Panc1 (cell line): ENCODE measurements at regions not wholly inside any gene's neighbourhood (a gene's known extent, or its start where the extent isn't known, plus 50 kb on each side); places are given as distances from the start of the nearest gene placed in this dataset.

Source experiments
- ATAC-seq: fragments of 200-7000 bp; cut with Tn5 transposase; 2 replicates; pipeline ENCODE4 v1.9.1; 2020; ENCODE audit warnings: mild to moderate bottlenecking, moderate library complexity
- BruUV-seq: library from RNA; stranded (reverse); fragments of 400-500 nt; replicated peaks from 2 replicates; lab custom pipeline; 2021; lab: Mats Ljungman, UMichigan
- CTCF ChIA-PET: fragments of 300-600 bp; sonication (Branson Sonifier 250); formaldehyde crosslinking; loops from one replicate; lab custom pipeline; 2022; ENCODE audit warnings: antibody characterized with exemption; lab: Charles Lee
- POLR2A ChIA-PET: fragments of 300-600 bp; sonication (Branson Sonifier 250); formaldehyde crosslinking; loops from one replicate; lab custom pipeline; 2022; ENCODE audit warnings: antibody characterized with exemption; lab: Charles Lee
- DNase-seq: peaks from one replicate; pipeline ENCODE4 v3.0.0-alpha.2; 2010; ENCODE audit warnings: low read depth, low spot score
- H3K27ac ChIP-seq: 2 replicates; pipeline ENCODE4 v1.5.1; 2011; ENCODE audit warnings: mild to moderate bottlenecking, low read length, inconsistent platforms
- H3K27me3 ChIP-seq: fragments of 200-500 bp; sonication (Bioruptor generic); 2 replicates; pipeline ENCODE4 v1.6.0; 2014; ENCODE audit warnings: low read length, inconsistent platforms; ENCODE audit not compliant: control insufficient read depth, insufficient read depth
- H3K36me3 ChIP-seq: fragments of 200-500 bp; sonication (Bioruptor generic); 2 replicates; pipeline ENCODE4 v1.5.1; 2014; ENCODE audit warnings: inconsistent platforms, mild to moderate bottlenecking, low read length, moderate library complexity; ENCODE audit not compliant: control insufficient read depth, insufficient read depth
- H3K4me1 ChIP-seq: 2 replicates; pipeline ENCODE4 v1.5.1; 2011; ENCODE audit warnings: inconsistent platforms, mild to moderate bottlenecking, low read length, moderate library complexity; ENCODE audit not compliant: control insufficient read depth, insufficient read depth
- H3K4me3 ChIP-seq, 2 experiments: 2 replicates each; pipeline ENCODE4 v1.5.1; 2011 to 2012; ENCODE audit warnings: low read depth in 2 of 2, low read length in 2 of 2, mild to moderate bottlenecking in 2 of 2, inconsistent platforms in 1 of 2, moderate library complexity in 1 of 2
- H3K9me3 ChIP-seq: fragments of 200-500 bp; sonication (Bioruptor generic); 2 replicates; pipeline ENCODE4 v1.5.1; 2014; ENCODE audit warnings: low read depth, mild to moderate bottlenecking, inconsistent platforms, low read length, moderate library complexity; ENCODE audit not compliant: control insufficient read depth, insufficient read depth
- CTCF ChIP-seq: fragments of 450-650 bp; IDR thresholded peaks from 2 replicates; pipeline ENCODE4 v1.5.1; 2017; ENCODE audit warnings: mild to moderate bottlenecking
- POLR2AphosphoS5 ChIP-seq: IDR thresholded peaks from 2 replicates; pipeline ENCODE4 v1.6.1; 2012; ENCODE audit warnings: mild to moderate bottlenecking, low read depth, low read length, moderate library complexity
- SIN3A ChIP-seq: IDR thresholded peaks from 2 replicates; pipeline ENCODE4 v1.6.1; 2012; ENCODE audit warnings: low read depth, mild to moderate bottlenecking, low read length, moderate library complexity, borderline replicate concordance; ENCODE audit not compliant: insufficient read depth
- TCF7L2 ChIP-seq: IDR thresholded peaks from 2 replicates; pipeline ENCODE4 v1.6.1; 2011; ENCODE audit warnings: mild to moderate bottlenecking, low read depth, low read length, inconsistent platforms
- in situ Hi-C: cut with HindIII; loops from 2 replicates; pipeline ENCODE4 v1.10.0; 2016; ENCODE audit warnings: low sequenced_read_pairs, low pct_unique_long_range_greater_than_20kb
- intact Hi-C: fragments of 100-400 bp; cut with micrococcal nuclease; formaldehyde crosslinking; loops from one replicate; pipeline ENCODE4 v1.10.0; 2022; ENCODE audit not compliant: unreplicated experiment
- TF ChIP-seq, protein P1 (sequence below), 2 experiments: IDR thresholded peaks; 2 replicates each; pipeline ENCODE4 v1.6.1; 2011 to 2012; ENCODE audit warnings: low read depth in 2 of 2, control low read depth in 1 of 2, low read length in 1 of 2, mild to moderate bottlenecking in 1 of 2, moderate library complexity in 1 of 2; ENCODE audit not compliant: insufficient read depth in 1 of 2

- ChIA-PET CTCF (no interaction called here), POLR2A (no interaction called here)
- DNase-seq (no peak), ATAC-seq (no peak)
- Histone ChIP-seq H3K36me3 (no peaks in the 10 kb centered on the region), H3K9me3 (no peaks in the 10 kb centered on the region), H3K4me1 (peaks cover 3% of the 10 kb centered on the region), H3K4me3 (no peak overlapping the region), H3K27ac (no peak overlapping the region), H3K27me3 (no peaks in the 10 kb centered on the region)
- in situ Hi-C loops: no loop called here
- intact Hi-C loops: no loop called here
- no TSS peak for BruUV-seq
- TF ChIP-seq, protein P1, sequence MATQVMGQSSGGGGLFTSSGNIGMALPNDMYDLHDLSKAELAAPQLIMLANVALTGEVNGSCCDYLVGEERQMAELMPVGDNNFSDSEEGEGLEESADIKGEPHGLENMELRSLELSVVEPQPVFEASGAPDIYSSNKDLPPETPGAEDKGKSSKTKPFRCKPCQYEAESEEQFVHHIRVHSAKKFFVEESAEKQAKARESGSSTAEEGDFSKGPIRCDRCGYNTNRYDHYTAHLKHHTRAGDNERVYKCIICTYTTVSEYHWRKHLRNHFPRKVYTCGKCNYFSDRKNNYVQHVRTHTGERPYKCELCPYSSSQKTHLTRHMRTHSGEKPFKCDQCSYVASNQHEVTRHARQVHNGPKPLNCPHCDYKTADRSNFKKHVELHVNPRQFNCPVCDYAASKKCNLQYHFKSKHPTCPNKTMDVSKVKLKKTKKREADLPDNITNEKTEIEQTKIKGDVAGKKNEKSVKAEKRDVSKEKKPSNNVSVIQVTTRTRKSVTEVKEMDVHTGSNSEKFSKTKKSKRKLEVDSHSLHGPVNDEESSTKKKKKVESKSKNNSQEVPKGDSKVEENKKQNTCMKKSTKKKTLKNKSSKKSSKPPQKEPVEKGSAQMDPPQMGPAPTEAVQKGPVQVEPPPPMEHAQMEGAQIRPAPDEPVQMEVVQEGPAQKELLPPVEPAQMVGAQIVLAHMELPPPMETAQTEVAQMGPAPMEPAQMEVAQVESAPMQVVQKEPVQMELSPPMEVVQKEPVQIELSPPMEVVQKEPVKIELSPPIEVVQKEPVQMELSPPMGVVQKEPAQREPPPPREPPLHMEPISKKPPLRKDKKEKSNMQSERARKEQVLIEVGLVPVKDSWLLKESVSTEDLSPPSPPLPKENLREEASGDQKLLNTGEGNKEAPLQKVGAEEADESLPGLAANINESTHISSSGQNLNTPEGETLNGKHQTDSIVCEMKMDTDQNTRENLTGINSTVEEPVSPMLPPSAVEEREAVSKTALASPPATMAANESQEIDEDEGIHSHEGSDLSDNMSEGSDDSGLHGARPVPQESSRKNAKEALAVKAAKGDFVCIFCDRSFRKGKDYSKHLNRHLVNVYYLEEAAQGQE (IDR thresholded peaks at IDR 0.05; ENCODE audit: insufficient read depth in 1 of 2, low read depth in 2 of 2, low read length in 1 of 2): no peak
- TF ChIP-seq SIN3A (no peak), TCF7L2 (no peak), CTCF (no peak), POLR2AphosphoS5 (no peak)
Observed at GRCh38 chr5:67305401-67305800, 108.8 kb upstream of the CD180 start.

DNA sequence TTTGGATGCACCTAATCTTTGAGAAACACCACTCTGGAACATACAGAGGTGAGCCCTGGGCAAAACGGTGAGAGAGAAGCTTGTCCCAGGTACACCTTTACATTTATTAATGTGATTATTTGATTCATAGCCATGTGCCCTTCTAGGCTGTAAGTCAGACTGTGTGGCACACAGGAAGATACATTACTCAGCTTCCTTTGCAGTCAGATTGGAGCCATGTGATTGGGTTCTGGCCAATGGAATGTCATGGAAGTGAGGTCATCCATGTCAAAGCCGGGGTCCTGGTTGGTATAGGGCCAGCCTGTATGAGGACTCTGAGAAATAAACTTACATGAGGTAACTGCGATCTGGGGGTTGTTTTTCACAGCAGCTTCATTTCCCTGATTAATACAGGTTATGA, 106.8 kb upstream of the CD180 start:
- TF ChIP-seq POLR2AphosphoS5 (no peak), SIN3A (no peak), CTCF (no peak), TCF7L2 (no peak)
- TF ChIP-seq, protein P1 (IDR thresholded peaks at IDR 0.05; ENCODE audit: insufficient read depth in 1 of 2, low read depth in 2 of 2, low read length in 1 of 2): no peak
- ATAC-seq: no peak
- Histone ChIP-seq H3K4me3 (no peak overlapping the region), H3K4me1 (peaks cover 3% of the 10 kb centered on the region), H3K9me3 (no peaks in the 10 kb centered on the region), H3K27ac (no peak overlapping the region), H3K36me3 (no peaks in the 10 kb centered on the region), H3K27me3 (no peaks in the 10 kb centered on the region)
- BruUV-seq: no TSS peak
- CTCF ChIA-PET: no interaction called here
- DNase-seq: no peak
- POLR2A ChIA-PET: no interaction called here
- in situ Hi-C loops (no loop called here), intact Hi-C loops (no loop called here)
